Thymus (tissue), 11 donors: ENCODE measurements at regions not wholly inside any gene's neighbourhood (a gene's known extent, or its start where the extent isn't known, plus 50 kb on each side); places are given as distances from the start of the nearest gene placed in this dataset.
"Not testable (repeated sequence)": the region's sequence is repeated elsewhere in the genome, so short reads cannot be mapped to it uniquely, and the experiment has no call there.

ENCODE experiments used
- DNase-seq, 9 donors: peaks; one replicate each; pipeline ENCODE4 v3.0.0-alpha.2; 2013; ENCODE audit warnings: low spot score in 9 of 9, low read depth in 6 of 9, missing footprints in 1 of 9
- H3K27ac ChIP-seq, 2 donors: one replicate each; pipeline ENCODE4 v1.5.1; 2013; ENCODE audit warnings: control low read depth in 1 of 2, low read depth in 1 of 2, low read length in 1 of 2, mild to moderate bottlenecking in 1 of 2, moderate library complexity in 1 of 2
- H3K27me3 ChIP-seq, 2 donors: one replicate each; pipeline ENCODE4 v1.5.1; 2013; ENCODE audit warnings: low read length in 1 of 2; ENCODE audit not compliant: control insufficient read depth in 2 of 2, insufficient read depth in 1 of 2
- H3K36me3 ChIP-seq, 2 donors: one replicate each; pipeline ENCODE4 v1.5.1; 2013; ENCODE audit warnings: low read length in 1 of 2, mild to moderate bottlenecking in 1 of 2, moderate library complexity in 1 of 2; ENCODE audit not compliant: control insufficient read depth in 2 of 2, insufficient read depth in 2 of 2
- H3K4me1 ChIP-seq, 2 donors: one replicate each; pipeline ENCODE4 v1.5.1; 2013; ENCODE audit warnings: low read length in 2 of 2; ENCODE audit not compliant: control insufficient read depth in 2 of 2, insufficient read depth in 2 of 2
- H3K4me3 ChIP-seq, 2 donors: one replicate each; pipeline ENCODE4 v1.5.1; 2013; ENCODE audit warnings: low read length in 2 of 2, control low read depth in 1 of 2, mild to moderate bottlenecking in 1 of 2
- H3K9me3 ChIP-seq, 2 donors: one replicate each; pipeline ENCODE4 v1.5.1; 2013; ENCODE audit warnings: low read length in 1 of 2, mild to moderate bottlenecking in 1 of 2; ENCODE audit not compliant: control insufficient read depth in 2 of 2, insufficient read depth in 1 of 2
- WGBS: extraction: QIAGEN DNeasy Blood & Tissue Kit; methylation state at CpG from one replicate; pipeline ENCODE4 v1.1.7; 2013; 5-methylcytosine and 5-hydroxymethylcytosine counted together
- donor health status: healthy.

- DNase-seq: no peak
- no peak overlapping the region for H3K4me3 ChIP-seq
- no peaks in the 10 kb centered on the region for H3K4me1 ChIP-seq
- H3K36me3 ChIP-seq: no peaks in the 10 kb centered on the region
- no peaks in the 10 kb centered on the region for H3K9me3 ChIP-seq
- H3K27ac ChIP-seq: no peak overlapping the region
- WGBS: 96% methylated on average over 6 of the region's 6 CpGs
- no peaks in the 10 kb centered on the region for H3K27me3 ChIP-seq
These were observed 115.7 kb upstream of the C9orf72 start for GRCh38 chr9:27688954-27689353.

GRCh38 chr9:27690816-27691215, 117.5 kb upstream of the C9orf72 start:
- not testable (repeated sequence) for H3K4me1 ChIP-seq, H3K36me3 ChIP-seq, H3K27ac ChIP-seq, DNase-seq, H3K4me3 ChIP-seq, H3K9me3 ChIP-seq, H3K27me3 ChIP-seq
- 92% methylated on average over 12 of the region's 17 CpGs for WGBS

- WGBS: 83% methylated on average over 1 of the region's 1 CpG
- DNase-seq: no peak
- no peak overlapping the region for H3K27ac ChIP-seq
- H3K9me3 ChIP-seq: no peaks in the 10 kb centered on the region
- H3K36me3 ChIP-seq: no peaks in the 10 kb centered on the region
- no peak overlapping the region for H3K4me3 ChIP-seq
- H3K27me3 ChIP-seq: no peaks in the 10 kb centered on the region
- peaks cover 0 to 6% of the 10 kb centered on the region in 2 donors for H3K4me1 ChIP-seq
These were observed 126.3 kb upstream of the C9orf72 start for GRCh38 chr9:27699621-27700020.

GRCh38 chr9:27701016-27701415, 127.7 kb upstream of the C9orf72 start:
- no peak for DNase-seq
- H3K4me1 ChIP-seq: peaks cover 0 to 6% of the 10 kb centered on the region in 2 donors
- no peaks in the 10 kb centered on the region for H3K9me3 ChIP-seq
- no peaks in the 10 kb centered on the region for H3K27me3 ChIP-seq
- 90% methylated on average over 3 of the region's 3 CpGs for WGBS
- no peak overlapping the region for H3K27ac ChIP-seq
- H3K4me3 ChIP-seq: no peak overlapping the region
- no peaks in the 10 kb centered on the region for H3K36me3 ChIP-seq

GRCh38 chr9:27701587-27701986, 128.3 kb upstream of the C9orf72 start:
- WGBS: 63% methylated on average over 7 of the region's 7 CpGs
- peak in 1 of 9 donors; percentile 7 for DNase-seq
- H3K4me1 ChIP-seq: peaks cover 0 to 6% of the 10 kb centered on the region in 2 donors
- H3K9me3 ChIP-seq: no peaks in the 10 kb centered on the region
- H3K4me3 ChIP-seq: no peak overlapping the region
- no peaks in the 10 kb centered on the region for H3K36me3 ChIP-seq
- no peaks in the 10 kb centered on the region for H3K27me3 ChIP-seq
- no peak overlapping the region for H3K27ac ChIP-seq

GRCh38 chr9:27703216-27703980, 130.1 kb upstream of the C9orf72 start:
- DNase-seq: no peak
- H3K27me3 ChIP-seq: no peaks in the 10 kb centered on the region
- H3K36me3 ChIP-seq: no peaks in the 10 kb centered on the region
- H3K4me3 ChIP-seq: no peak overlapping the region
- H3K4me1 ChIP-seq: peaks cover 0 to 6% of the 10 kb centered on the region in 2 donors
- H3K27ac ChIP-seq: no peak overlapping the region
- WGBS: 63% methylated on average over 2 of the region's 2 CpGs
- H3K9me3 ChIP-seq: no peaks in the 10 kb centered on the region

GRCh38 chr9:27711241-27711640, 138.0 kb upstream of the C9orf72 start:
- Histone ChIP-seq H3K4me3 (no peak overlapping the region), H3K27ac (no peak overlapping the region), H3K4me1 (no peaks in the 10 kb centered on the region), H3K36me3 (no peaks in the 10 kb centered on the region), H3K9me3 (no peaks in the 10 kb centered on the region), H3K27me3 (no peaks in the 10 kb centered on the region)
- no peak for DNase-seq
- WGBS: 98% methylated on average over 2 of the region's 2 CpGs

- no peaks in the 10 kb centered on the region for H3K9me3 ChIP-seq
- no peak overlapping the region for H3K27ac ChIP-seq
- no peaks in the 10 kb centered on the region for H3K27me3 ChIP-seq
- H3K4me1 ChIP-seq: no peaks in the 10 kb centered on the region
- DNase-seq: no peak
- no peak overlapping the region for H3K4me3 ChIP-seq
- H3K36me3 ChIP-seq: no peaks in the 10 kb centered on the region
- WGBS: 96% methylated on average over 7 of the region's 7 CpGs
These were observed 139.5 kb upstream of the C9orf72 start for GRCh38 chr9:27712806-27713205.

- 90% methylated on average over 1 of the region's 1 CpG for WGBS
- DNase-seq: no peak
- H3K27me3 ChIP-seq: no peaks in the 10 kb centered on the region
- no peaks in the 10 kb centered on the region for H3K4me1 ChIP-seq
- H3K36me3 ChIP-seq: no peaks in the 10 kb centered on the region
- H3K27ac ChIP-seq: no peak overlapping the region
- no peaks in the 10 kb centered on the region for H3K9me3 ChIP-seq
- H3K4me3 ChIP-seq: no peak overlapping the region
These were observed 141.1 kb upstream of the C9orf72 start for GRCh38 chr9:27714388-27714787.
